ENCODE measurements at regions not wholly inside any gene's neighbourhood (a gene's known extent, or its start where the extent isn't known, plus 50 kb on each side); places are given as distances from the start of the nearest gene placed in this dataset.
"Not testable (repeated sequence)": the region's sequence is repeated elsewhere in the genome, so short reads cannot be mapped to it uniquely, and the experiment has no call there.

GRCh38 chr3:65144791-65145351 is 457.1 kb upstream of the ADAMTS9 start:
- Histone ChIP-seq H3K27ac (replicated peaks) (no peak overlapping the region), H3K27me3 (ENCODE audit: insufficient read depth, poor library complexity, severe bottlenecking) (no peaks in the 10 kb centered on the region), H3K4me3 (replicated peaks; ENCODE audit: insufficient read depth, low read length) (no peak overlapping the region)
- TF ChIP-seq, protein P1, sequence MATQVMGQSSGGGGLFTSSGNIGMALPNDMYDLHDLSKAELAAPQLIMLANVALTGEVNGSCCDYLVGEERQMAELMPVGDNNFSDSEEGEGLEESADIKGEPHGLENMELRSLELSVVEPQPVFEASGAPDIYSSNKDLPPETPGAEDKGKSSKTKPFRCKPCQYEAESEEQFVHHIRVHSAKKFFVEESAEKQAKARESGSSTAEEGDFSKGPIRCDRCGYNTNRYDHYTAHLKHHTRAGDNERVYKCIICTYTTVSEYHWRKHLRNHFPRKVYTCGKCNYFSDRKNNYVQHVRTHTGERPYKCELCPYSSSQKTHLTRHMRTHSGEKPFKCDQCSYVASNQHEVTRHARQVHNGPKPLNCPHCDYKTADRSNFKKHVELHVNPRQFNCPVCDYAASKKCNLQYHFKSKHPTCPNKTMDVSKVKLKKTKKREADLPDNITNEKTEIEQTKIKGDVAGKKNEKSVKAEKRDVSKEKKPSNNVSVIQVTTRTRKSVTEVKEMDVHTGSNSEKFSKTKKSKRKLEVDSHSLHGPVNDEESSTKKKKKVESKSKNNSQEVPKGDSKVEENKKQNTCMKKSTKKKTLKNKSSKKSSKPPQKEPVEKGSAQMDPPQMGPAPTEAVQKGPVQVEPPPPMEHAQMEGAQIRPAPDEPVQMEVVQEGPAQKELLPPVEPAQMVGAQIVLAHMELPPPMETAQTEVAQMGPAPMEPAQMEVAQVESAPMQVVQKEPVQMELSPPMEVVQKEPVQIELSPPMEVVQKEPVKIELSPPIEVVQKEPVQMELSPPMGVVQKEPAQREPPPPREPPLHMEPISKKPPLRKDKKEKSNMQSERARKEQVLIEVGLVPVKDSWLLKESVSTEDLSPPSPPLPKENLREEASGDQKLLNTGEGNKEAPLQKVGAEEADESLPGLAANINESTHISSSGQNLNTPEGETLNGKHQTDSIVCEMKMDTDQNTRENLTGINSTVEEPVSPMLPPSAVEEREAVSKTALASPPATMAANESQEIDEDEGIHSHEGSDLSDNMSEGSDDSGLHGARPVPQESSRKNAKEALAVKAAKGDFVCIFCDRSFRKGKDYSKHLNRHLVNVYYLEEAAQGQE (IDR thresholded peaks at IDR 0.05; ENCODE audit: insufficient replicate concordance, low read depth) = no peak
- TF ChIP-seq POLR2AphosphoS5 (IDR thresholded peaks at IDR 0.05; ENCODE audit: low read depth) (no peak), CTCF (IDR thresholded peaks at IDR 0.05; ENCODE audit: insufficient read depth, low read length) (no peak), SPI1 (IDR thresholded peaks at IDR 0.05; ENCODE audit: borderline replicate concordance, low read depth) (no peak), GABPA (IDR thresholded peaks at IDR 0.05; ENCODE audit: low read depth) (no peak)
- no peak for DNase-seq (ENCODE audit: low read depth in 1 of 2, low spot score in 1 of 2)

DNA sequence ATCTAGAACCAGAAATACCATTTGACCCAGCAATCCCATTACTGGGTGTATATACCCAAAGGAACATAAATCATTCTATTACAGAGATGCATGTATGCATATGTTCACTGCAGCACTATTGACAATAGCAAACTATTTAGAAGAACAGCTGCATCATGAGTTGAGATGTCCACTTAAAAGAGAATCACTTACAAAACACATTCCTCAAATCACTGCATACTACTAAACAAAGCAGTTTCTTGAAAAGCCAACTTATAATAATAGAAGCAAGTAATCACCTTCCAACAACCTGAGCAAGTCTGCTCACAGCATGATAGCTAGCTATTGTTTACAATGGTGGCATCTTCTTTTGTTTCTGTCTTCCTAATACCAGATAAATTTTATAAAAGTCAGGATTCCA is 454.7 kb upstream of the ADAMTS9 start:
- no peak overlapping the region for H3K27ac ChIP-seq (replicated peaks)
- no peak for DNase-seq (ENCODE audit: low read depth in 1 of 2, low spot score in 1 of 2)
- H3K27me3 ChIP-seq (ENCODE audit: insufficient read depth, poor library complexity, severe bottlenecking) = no peaks in the 10 kb centered on the region
- TF ChIP-seq POLR2AphosphoS5 (IDR thresholded peaks at IDR 0.05; ENCODE audit: low read depth) = no peak
- no peak for TF ChIP-seq SPI1 (IDR thresholded peaks at IDR 0.05; ENCODE audit: borderline replicate concordance, low read depth)
- TF ChIP-seq, protein P1 (IDR thresholded peaks at IDR 0.05; ENCODE audit: insufficient replicate concordance, low read depth) = no peak
- no peak for TF ChIP-seq GABPA (IDR thresholded peaks at IDR 0.05; ENCODE audit: low read depth)
- TF ChIP-seq CTCF (IDR thresholded peaks at IDR 0.05; ENCODE audit: insufficient read depth, low read length) = no peak
- no peak overlapping the region for H3K4me3 ChIP-seq (replicated peaks; ENCODE audit: insufficient read depth, low read length)

DNA sequence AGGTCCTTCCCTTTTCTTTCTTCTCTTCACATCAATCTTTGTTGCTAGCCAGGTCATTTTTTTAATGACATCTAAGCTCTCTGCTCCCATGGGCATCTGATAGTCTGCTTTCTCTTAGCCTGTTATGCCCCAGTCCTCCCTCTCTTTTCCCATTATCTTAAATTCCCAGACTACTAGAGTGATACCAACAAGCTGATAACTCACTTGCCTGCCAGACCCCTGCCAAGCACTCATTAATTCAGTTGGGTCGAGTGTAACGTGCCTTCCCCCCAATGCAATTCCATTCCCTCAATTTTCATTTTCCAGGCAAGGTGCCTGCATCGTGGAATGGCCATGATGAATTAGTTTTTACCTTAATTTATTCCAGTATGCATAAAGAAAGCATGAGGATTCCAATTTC is 450.8 kb upstream of the ADAMTS9 start:
- Histone ChIP-seq H3K27me3 (ENCODE audit: insufficient read depth, poor library complexity, severe bottlenecking) (no peaks in the 10 kb centered on the region), H3K4me3 (replicated peaks; ENCODE audit: insufficient read depth, low read length) (no peak overlapping the region), H3K27ac (replicated peaks) (no peak overlapping the region)
- DNase-seq (ENCODE audit: low read depth in 1 of 2, low spot score in 1 of 2) = no peak
- TF ChIP-seq POLR2AphosphoS5 (IDR thresholded peaks at IDR 0.05; ENCODE audit: low read depth) = no peak
- TF ChIP-seq GABPA (IDR thresholded peaks at IDR 0.05; ENCODE audit: low read depth) = no peak
- TF ChIP-seq, protein P1 (IDR thresholded peaks at IDR 0.05; ENCODE audit: insufficient replicate concordance, low read depth) = no peak
- TF ChIP-seq SPI1 (IDR thresholded peaks at IDR 0.05; ENCODE audit: borderline replicate concordance, low read depth) = no peak

DNA sequence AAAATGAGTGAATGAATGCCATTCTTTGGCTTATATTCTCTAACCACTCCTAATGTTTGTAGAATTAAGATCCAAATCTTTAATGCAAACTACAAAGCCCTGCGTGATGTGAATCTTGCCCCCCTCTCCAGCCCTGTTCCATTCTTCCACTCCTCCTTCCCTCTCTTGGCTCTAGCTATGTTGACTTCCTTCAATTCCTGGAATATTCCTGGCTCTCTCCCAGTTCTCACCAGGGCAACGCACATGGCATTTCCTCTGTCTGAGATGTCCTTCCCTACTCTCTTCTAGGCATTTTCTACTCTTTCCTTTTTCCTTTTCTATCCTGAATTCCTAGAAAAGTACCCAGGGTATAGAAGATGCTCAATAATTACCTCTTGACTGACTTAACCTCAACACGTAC is 446.0 kb upstream of the ADAMTS9 start:
- not testable (repeated sequence) for H3K27ac ChIP-seq (replicated peaks); H3K4me3 ChIP-seq (replicated peaks; ENCODE audit: insufficient read depth, low read length); DNase-seq (ENCODE audit: low read depth in 1 of 2, low spot score in 1 of 2); H3K27me3 ChIP-seq (ENCODE audit: insufficient read depth, poor library complexity, severe bottlenecking)

Data from HL-60 (cell line).